ENCODE measurements at regions not wholly inside any gene's neighbourhood (a gene's known extent, or its start where the extent isn't known, plus 50 kb on each side); places are given as distances from the start of the nearest gene placed in this dataset.

DNA sequence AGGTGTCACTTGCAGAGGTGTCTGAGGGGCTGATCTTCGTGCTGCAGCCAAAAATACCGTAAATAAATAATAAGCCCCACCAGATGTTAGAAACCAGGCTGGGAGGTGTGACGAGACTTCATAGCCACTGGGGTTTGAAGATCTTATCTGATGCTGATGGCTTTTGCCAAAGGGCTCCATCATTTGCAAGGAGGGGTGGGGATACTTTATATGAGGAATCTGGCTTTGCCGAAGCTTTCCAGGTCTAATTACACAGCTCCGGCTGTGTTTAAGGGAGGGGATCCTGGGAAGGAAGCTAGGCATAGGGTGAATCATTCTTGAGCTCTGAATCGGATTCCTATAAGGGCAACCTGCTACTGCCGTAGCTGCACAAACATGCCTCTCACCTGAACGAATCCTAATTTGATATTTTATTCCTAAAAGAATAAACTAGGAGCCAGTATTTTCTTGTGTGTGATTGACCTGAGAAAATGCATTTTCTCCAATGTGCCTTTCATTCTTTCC is 249.6 kb downstream of the SOD2 start:
- Histone ChIP-seq H3K27ac (ENCODE audit: extremely low read depth, low read depth, low read length) (no peak overlapping the region), H3K4me1 (ENCODE audit: control insufficient read depth, insufficient read depth, low read length) (no peaks in the 10 kb centered on the region), H3K36me3 (ENCODE audit: control insufficient read depth in 2 of 2, insufficient read depth in 1 of 2, low read length in 2 of 2) (no peaks in the 10 kb centered on the region), H3K9me3 (ENCODE audit: control insufficient read depth, insufficient read depth, low read depth, low read length) (no peaks in the 10 kb centered on the region), H3K4me3 (ENCODE audit: low read depth, low read length) (no peak overlapping the region)
- POLR2A ChIA-PET, result no interaction called here
- CTCF ChIA-PET, result no interaction called here
- TF ChIP-seq, protein P1, sequence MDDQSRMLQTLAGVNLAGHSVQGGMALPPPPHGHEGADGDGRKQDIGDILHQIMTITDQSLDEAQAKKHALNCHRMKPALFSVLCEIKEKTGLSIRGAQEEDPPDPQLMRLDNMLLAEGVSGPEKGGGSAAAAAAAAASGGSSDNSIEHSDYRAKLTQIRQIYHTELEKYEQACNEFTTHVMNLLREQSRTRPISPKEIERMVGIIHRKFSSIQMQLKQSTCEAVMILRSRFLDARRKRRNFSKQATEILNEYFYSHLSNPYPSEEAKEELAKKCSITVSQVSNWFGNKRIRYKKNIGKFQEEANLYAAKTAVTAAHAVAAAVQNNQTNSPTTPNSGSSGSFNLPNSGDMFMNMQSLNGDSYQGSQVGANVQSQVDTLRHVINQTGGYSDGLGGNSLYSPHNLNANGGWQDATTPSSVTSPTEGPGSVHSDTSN (CRISPR knock-in tag; IDR thresholded peaks at IDR 0.05), result no peak
- TF ChIP-seq, protein P2, sequence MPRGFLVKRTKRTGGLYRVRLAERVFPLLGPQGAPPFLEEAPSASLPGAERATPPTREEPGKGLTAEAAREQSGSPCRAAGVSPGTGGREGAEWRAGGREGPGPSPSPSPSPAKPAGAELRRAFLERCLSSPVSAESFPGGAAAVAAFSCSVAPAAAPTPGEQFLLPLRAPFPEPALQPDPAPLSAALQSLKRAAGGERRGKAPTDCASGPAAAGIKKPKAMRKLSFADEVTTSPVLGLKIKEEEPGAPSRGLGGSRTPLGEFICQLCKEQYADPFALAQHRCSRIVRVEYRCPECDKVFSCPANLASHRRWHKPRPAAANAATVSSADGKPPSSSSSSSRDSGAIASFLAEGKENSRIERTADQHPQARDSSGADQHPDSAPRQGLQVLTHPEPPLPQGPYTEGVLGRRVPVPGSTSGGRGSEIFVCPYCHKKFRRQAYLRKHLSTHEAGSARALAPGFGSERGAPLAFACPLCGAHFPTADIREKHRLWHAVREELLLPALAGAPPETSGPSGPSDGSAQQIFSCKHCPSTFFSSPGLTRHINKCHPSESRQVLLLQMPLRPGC (tag by site-specific recombination; IDR thresholded peaks at IDR 0.05), result no peak
- TF ChIP-seq ZNF184 (tag by site-specific recombination; IDR thresholded peaks at IDR 0.05), result no peak
- TF ChIP-seq ZNF48 (tag by site-specific recombination; IDR thresholded peaks at IDR 0.05), result no peak
- no peak for TF ChIP-seq TRIM28 (IDR thresholded peaks at IDR 0.05; ENCODE audit: borderline replicate concordance, low read length)
- TF ChIP-seq ZNF544 (tag by site-specific recombination; IDR thresholded peaks at IDR 0.05), result no peak
- no peak for TF ChIP-seq ZNF624 (tag by site-specific recombination; IDR thresholded peaks at IDR 0.05)
- TF ChIP-seq OSR2 (tag by site-specific recombination; IDR thresholded peaks at IDR 0.05), result no peak
- no peak for TF ChIP-seq OVOL3 (tag by site-specific recombination; IDR thresholded peaks at IDR 0.05)
- no peak for TF ChIP-seq HOXC10 (CRISPR knock-in tag; IDR thresholded peaks at IDR 0.05)
- TF ChIP-seq, protein P3, sequence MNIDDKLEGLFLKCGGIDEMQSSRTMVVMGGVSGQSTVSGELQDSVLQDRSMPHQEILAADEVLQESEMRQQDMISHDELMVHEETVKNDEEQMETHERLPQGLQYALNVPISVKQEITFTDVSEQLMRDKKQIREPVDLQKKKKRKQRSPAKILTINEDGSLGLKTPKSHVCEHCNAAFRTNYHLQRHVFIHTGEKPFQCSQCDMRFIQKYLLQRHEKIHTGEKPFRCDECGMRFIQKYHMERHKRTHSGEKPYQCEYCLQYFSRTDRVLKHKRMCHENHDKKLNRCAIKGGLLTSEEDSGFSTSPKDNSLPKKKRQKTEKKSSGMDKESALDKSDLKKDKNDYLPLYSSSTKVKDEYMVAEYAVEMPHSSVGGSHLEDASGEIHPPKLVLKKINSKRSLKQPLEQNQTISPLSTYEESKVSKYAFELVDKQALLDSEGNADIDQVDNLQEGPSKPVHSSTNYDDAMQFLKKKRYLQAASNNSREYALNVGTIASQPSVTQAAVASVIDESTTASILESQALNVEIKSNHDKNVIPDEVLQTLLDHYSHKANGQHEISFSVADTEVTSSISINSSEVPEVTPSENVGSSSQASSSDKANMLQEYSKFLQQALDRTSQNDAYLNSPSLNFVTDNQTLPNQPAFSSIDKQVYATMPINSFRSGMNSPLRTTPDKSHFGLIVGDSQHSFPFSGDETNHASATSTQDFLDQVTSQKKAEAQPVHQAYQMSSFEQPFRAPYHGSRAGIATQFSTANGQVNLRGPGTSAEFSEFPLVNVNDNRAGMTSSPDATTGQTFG (tag by site-specific recombination; IDR thresholded peaks at IDR 0.05; ENCODE audit: borderline replicate concordance), result no peak
- no peak for TF ChIP-seq ZNF121 (tag by site-specific recombination; IDR thresholded peaks at IDR 0.05)
- no peak for TF ChIP-seq MEIS1 (CRISPR knock-in tag; IDR thresholded peaks at IDR 0.05; ENCODE audit: borderline replicate concordance)
- TF ChIP-seq ZBTB7A (tag by site-specific recombination; IDR thresholded peaks at IDR 0.05; ENCODE audit: low read depth), result no peak
- TF ChIP-seq ZSCAN30 (tag by site-specific recombination; IDR thresholded peaks at IDR 0.05), result no peak

DNA sequence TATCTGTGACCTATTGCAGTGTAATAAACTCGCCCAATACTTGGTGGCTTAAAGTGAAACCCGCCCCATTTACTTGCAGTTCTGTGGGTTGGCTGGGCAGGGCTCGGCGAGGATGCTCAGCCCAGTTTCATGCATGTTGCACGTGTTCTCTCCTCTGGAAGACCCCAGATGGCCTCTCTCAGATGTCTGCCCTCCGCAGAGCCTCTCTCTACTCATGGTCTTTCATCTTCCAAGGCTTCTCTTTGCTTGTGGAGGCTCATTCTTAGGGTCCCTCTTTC is 251.4 kb downstream of the SOD2 start:
- POLR2A ChIA-PET, result no interaction called here
- H3K9me3 ChIP-seq (ENCODE audit: control insufficient read depth, insufficient read depth, low read depth, low read length), result no peaks in the 10 kb centered on the region
- TF ChIP-seq ZNF660 (tag by site-specific recombination; IDR thresholded peaks at IDR 0.05), result no peak
- TF ChIP-seq ZNF561 (tag by site-specific recombination; IDR thresholded peaks at IDR 0.05; ENCODE audit: borderline replicate concordance), result no peak
- no peak for TF ChIP-seq YY2 (tag by site-specific recombination; IDR thresholded peaks at IDR 0.05)
- TF ChIP-seq, protein P4, sequence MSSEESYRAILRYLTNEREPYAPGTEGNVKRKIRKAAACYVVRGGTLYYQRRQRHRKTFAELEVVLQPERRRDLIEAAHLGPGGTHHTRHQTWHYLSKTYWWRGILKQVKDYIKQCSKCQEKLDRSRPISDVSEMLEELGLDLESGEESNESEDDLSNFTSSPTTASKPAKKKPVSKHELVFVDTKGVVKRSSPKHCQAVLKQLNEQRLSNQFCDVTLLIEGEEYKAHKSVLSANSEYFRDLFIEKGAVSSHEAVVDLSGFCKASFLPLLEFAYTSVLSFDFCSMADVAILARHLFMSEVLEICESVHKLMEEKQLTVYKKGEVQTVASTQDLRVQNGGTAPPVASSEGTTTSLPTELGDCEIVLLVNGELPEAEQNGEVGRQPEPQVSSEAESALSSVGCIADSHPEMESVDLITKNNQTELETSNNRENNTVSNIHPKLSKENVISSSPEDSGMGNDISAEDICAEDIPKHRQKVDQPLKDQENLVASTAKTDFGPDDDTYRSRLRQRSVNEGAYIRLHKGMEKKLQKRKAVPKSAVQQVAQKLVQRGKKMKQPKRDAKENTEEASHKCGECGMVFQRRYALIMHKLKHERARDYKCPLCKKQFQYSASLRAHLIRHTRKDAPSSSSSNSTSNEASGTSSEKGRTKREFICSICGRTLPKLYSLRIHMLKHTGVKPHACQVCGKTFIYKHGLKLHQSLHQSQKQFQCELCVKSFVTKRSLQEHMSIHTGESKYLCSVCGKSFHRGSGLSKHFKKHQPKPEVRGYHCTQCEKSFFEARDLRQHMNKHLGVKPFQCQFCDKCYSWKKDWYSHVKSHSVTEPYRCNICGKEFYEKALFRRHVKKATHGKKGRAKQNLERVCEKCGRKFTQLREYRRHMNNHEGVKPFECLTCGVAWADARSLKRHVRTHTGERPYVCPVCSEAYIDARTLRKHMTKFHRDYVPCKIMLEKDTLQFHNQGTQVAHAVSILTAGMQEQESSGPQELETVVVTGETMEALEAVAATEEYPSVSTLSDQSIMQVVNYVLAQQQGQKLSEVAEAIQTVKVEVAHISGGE (tag by site-specific recombination; conservative IDR thresholded peaks at IDR 0.05; ENCODE audit: low read depth), result no peak
- no peak for TF ChIP-seq ZNF292 (tag by site-specific recombination; IDR thresholded peaks at IDR 0.05; ENCODE audit: borderline replicate concordance, low read depth)
- TF ChIP-seq ZNF549 (tag by site-specific recombination; IDR thresholded peaks at IDR 0.05), result no peak
- no peak for TF ChIP-seq MZF1 (tag by site-specific recombination; IDR thresholded peaks at IDR 0.05; ENCODE audit: borderline replicate concordance)
- TF ChIP-seq ZNF664 (tag by site-specific recombination; IDR thresholded peaks at IDR 0.05), result no peak
- TF ChIP-seq SETDB1 (IDR thresholded peaks at IDR 0.05; ENCODE audit: insufficient read length, low read length), result no peak
- TF ChIP-seq EGR2 (tag by site-specific recombination; IDR thresholded peaks at IDR 0.05; ENCODE audit: low read depth), result no peak
- TF ChIP-seq, protein P5, sequence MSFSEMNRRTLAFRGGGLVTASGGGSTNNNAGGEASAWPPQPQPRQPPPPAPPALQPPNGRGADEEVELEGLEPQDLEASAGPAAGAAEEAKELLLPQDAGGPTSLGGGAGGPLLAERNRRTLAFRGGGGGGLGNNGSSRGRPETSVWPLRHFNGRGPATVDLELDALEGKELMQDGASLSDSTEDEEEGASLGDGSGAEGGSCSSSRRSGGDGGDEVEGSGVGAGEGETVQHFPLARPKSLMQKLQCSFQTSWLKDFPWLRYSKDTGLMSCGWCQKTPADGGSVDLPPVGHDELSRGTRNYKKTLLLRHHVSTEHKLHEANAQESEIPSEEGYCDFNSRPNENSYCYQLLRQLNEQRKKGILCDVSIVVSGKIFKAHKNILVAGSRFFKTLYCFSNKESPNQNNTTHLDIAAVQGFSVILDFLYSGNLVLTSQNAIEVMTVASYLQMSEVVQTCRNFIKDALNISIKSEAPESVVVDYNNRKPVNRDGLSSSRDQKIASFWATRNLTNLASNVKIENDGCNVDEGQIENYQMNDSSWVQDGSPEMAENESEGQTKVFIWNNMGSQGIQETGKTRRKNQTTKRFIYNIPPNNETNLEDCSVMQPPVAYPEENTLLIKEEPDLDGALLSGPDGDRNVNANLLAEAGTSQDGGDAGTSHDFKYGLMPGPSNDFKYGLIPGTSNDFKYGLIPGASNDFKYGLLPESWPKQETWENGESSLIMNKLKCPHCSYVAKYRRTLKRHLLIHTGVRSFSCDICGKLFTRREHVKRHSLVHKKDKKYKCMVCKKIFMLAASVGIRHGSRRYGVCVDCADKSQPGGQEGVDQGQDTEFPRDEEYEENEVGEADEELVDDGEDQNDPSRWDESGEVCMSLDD (tag by site-specific recombination; IDR thresholded peaks at IDR 0.05), result no peak
- no peak for TF ChIP-seq OVOL3 (tag by site-specific recombination; IDR thresholded peaks at IDR 0.05)

More for the DNA sequence above, 251.4 kb downstream of the SOD2 start:
- H3K27ac ChIP-seq (ENCODE audit: extremely low read depth, low read depth, low read length), result no peak overlapping the region
- CTCF ChIA-PET, result no interaction called here
- H3K4me1 ChIP-seq (ENCODE audit: control insufficient read depth, insufficient read depth, low read length), result no peaks in the 10 kb centered on the region
- H3K4me3 ChIP-seq (ENCODE audit: low read depth, low read length), result no peak overlapping the region
- H3K36me3 ChIP-seq (ENCODE audit: control insufficient read depth in 2 of 2, insufficient read depth in 1 of 2, low read length in 2 of 2), result no peaks in the 10 kb centered on the region

Measured in HEK293 (cell line).